Nephron progenitor cell (in vitro differentiated cells): ENCODE measurements at regions not wholly inside any gene's neighbourhood (a gene's known extent, or its start where the extent isn't known, plus 50 kb on each side); places are given as distances from the start of the nearest gene placed in this dataset.
A peak's percentile ranks its signal among the peaks of the same experiment; 100 is the strongest.

ENCODE experiments used
- DNase-seq: peaks from one replicate; pipeline ENCODE4 v3.0.0; 2021
- H3K27ac Mint-ChIP-seq: 2 replicates; pipeline ENCODE4 v1.8.0; 2021; ENCODE audit warnings: mild to moderate bottlenecking, moderate library complexity, mixed read lengths
- H3K27me3 Mint-ChIP-seq: 2 replicates; pipeline ENCODE4 v1.8.0; 2021; ENCODE audit warnings: mild to moderate bottlenecking, low read depth, mixed read lengths; ENCODE audit not compliant: poor library complexity
- H3K36me3 Mint-ChIP-seq: 2 replicates; pipeline ENCODE4 v1.8.0; 2021; ENCODE audit warnings: low read depth, mixed read lengths
- H3K4me1 Mint-ChIP-seq: 2 replicates; pipeline ENCODE4 v1.8.0; 2021; ENCODE audit warnings: mixed read lengths
- H3K4me3 Mint-ChIP-seq: 2 replicates; pipeline ENCODE4 v1.8.0; 2021; ENCODE audit warnings: mild to moderate bottlenecking, moderate library complexity, mixed read lengths
- H3K9me3 Mint-ChIP-seq: 2 replicates; pipeline ENCODE4 v1.8.0; 2021; ENCODE audit warnings: mild to moderate bottlenecking, moderate library complexity, mixed read lengths
- TF ChIP-seq, protein P1 (sequence below): fragments of 200-600 bp; sonication (generic); IDR thresholded peaks from 2 replicates; pipeline ENCODE4 v1.5.0; 2021; ENCODE audit warnings: antibody characterized with exemption

DNA sequence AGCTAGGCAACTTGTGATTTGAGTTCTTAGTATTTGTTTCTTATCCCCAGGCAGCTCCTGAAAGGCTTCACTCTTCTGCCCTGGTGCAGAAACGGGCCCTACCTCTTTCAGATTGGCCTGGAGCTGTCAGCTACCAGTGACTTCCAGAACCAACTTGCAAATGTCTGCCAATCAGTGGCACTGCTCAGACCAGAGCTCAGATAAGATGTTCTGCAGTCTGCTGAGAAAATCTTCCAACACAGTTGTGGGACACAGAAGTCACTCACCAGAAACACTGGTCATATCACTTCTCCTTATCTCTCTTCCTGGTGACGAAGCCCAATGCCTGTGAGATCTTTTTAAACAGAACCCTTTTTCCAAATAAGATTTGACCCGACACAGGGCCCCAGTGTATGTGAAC, 81.9 kb upstream of the DUSP5 start:
- Mint-ChIP-seq H3K4me1 (peaks cover 55% of the 10 kb centered on the region), H3K9me3 (no peaks in the 10 kb centered on the region), H3K36me3 (no peaks in the 10 kb centered on the region), H3K27ac (no peak overlapping the region), H3K27me3 (peaks cover 8% of the 10 kb centered on the region), H3K4me3 (no peak overlapping the region)
- TF ChIP-seq, protein P1, sequence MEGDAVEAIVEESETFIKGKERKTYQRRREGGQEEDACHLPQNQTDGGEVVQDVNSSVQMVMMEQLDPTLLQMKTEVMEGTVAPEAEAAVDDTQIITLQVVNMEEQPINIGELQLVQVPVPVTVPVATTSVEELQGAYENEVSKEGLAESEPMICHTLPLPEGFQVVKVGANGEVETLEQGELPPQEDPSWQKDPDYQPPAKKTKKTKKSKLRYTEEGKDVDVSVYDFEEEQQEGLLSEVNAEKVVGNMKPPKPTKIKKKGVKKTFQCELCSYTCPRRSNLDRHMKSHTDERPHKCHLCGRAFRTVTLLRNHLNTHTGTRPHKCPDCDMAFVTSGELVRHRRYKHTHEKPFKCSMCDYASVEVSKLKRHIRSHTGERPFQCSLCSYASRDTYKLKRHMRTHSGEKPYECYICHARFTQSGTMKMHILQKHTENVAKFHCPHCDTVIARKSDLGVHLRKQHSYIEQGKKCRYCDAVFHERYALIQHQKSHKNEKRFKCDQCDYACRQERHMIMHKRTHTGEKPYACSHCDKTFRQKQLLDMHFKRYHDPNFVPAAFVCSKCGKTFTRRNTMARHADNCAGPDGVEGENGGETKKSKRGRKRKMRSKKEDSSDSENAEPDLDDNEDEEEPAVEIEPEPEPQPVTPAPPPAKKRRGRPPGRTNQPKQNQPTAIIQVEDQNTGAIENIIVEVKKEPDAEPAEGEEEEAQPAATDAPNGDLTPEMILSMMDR = no peak
- DNase-seq = no peak

DNA sequence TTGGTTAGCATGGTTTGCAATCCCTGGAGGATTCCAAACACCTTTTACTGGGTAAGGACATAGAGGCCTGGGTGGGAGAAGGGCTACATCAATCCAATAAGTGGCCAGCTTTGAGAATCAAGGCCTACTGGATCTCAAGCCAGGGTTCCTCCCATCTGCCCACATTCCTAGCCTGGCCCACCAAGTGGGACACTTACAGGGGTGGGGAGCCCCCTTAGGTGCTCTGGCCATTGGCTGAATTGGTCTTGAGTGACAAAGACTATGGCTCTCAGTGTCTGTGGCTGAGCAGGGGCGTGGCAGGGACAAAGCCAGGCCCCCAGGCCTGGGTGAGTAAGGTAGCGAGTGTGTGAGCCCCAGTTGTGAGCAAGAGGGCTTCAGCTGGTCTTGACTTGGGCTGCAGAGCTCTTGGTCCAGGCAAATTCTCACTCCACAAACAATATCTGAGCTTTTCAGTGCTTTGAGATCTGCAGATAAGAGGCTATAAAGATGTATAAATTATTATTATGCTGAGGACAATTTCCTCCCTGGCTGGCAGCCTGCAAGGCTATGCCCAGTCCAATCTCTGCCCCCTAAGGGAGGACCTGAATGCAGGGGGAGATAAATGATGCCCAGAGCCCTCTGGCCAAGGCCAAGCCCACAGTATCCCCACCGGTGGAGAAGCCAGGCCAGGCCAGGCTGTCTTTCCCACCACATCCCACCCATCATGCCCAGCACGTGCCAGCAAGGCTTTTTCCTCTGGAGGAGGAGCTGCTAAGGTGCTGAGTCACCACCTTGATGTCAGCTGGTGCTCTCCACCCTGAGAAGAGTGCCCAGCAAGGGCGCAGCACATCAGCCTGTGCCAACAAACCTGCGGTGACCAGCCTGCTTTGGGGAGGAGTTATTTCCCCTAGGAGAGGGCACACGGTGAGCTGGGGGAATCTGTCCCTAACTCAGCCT, 80.7 kb upstream of the DUSP5 start:
- DNase-seq = no peak
- Mint-ChIP-seq H3K27me3 (peaks cover 8% of the 10 kb centered on the region), H3K4me1 (peaks cover 50% of the 10 kb centered on the region), H3K27ac (no peak overlapping the region), H3K4me3 (no peak overlapping the region), H3K36me3 (no peaks in the 10 kb centered on the region), H3K9me3 (no peaks in the 10 kb centered on the region)
- TF ChIP-seq, protein P1 = no peak

DNA sequence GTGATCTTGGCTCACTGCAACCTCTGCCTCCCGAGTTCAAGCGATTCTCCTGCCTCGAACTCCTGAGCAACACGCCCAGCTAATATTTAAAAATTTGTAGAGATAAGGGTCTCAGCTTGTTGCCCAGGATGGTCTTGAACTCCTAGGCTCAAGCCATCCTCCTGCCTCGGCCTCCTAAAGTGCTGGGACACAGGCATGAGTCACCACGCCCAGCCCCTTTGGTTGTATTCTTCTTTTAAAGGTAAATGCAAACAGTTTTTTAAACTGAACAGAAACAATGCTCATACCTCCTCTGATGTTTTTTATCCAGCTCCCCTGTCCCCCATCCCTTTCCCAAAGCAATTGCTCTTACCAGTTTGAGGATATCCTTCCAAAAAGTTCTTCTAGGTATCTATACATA, 79.5 kb upstream of the DUSP5 start:
- no peak overlapping the region for H3K27ac Mint-ChIP-seq
- TF ChIP-seq, protein P1 = no peak

DNA sequence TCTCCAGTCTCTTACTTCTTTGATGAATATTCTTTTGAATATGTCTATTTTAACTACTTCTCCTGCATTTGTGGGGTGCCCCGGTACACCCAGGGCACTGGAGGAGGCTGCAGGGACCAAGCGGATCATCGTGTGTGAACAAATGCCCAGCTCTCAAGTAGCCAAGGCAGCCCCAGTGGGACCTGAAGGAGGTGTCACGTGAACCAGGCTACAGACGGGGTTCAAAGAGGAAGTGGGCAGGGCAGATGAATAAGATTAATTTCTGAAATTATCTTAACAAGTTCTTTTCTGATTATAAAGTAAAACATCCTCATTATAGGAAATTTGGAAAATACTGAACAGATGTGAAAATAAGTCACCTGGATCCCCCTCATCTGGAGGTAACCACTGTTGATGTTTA, 78.4 kb upstream of the DUSP5 start:
- H3K27ac Mint-ChIP-seq = peak overlapping the region; percentile 73
- TF ChIP-seq, protein P1 = no peak
- no peaks in the 10 kb centered on the region for H3K9me3 Mint-ChIP-seq
- DNase-seq = no peak
- H3K4me3 Mint-ChIP-seq = no peak overlapping the region
- H3K4me1 Mint-ChIP-seq = peaks cover 36% of the 10 kb centered on the region
- H3K36me3 Mint-ChIP-seq = no peaks in the 10 kb centered on the region
- peaks cover 8% of the 10 kb centered on the region for H3K27me3 Mint-ChIP-seq

More for the DNA sequence above, 79.5 kb upstream of the DUSP5 start:
- Mint-ChIP-seq H3K4me3 (no peak overlapping the region), H3K4me1 (peaks cover 39% of the 10 kb centered on the region), H3K9me3 (no peaks in the 10 kb centered on the region), H3K36me3 (no peaks in the 10 kb centered on the region), H3K27me3 (peaks cover 8% of the 10 kb centered on the region)
- DNase-seq = no peak

DNA sequence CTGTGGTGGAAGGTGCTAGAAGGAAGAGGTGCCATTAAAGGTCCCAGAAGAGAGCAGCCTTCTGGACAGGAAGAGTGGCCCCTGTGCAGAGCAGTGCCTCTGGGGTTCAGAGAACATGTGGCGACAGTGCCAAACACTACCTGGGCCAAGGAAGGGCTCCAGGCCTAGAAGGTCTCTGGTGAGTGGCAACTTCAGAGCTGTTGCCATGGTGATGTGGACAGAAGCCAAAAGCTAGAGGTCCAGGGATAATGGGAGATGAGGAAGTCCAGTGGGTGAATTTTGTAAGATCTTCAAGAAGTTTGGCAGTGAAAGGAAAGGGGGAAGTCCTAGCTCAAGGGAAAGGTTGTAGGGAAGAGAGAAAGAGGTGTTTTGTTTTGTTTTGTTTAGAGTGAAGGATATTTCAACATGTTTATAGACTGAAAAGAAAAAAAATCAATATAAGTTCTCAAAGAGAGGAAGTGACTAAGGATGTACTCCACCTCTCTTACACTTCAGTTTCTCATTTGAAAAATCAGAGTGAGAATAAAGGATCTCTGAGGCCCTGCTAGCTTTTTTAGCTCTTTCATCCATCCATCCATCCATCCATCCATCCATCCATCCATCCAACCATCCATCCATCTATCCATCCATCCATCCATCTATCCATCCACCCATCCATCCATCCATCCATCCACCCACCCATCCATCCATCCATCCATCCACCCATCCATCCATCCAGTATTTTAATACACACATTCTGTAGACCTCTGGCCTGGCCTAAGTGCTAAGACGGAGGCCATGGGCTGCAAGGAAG, 77.1 kb upstream of the DUSP5 start:
- TF ChIP-seq, protein P1 = no peak
- no peak for DNase-seq
- Mint-ChIP-seq H3K9me3 (no peaks in the 10 kb centered on the region), H3K27me3 (peaks cover 3% of the 10 kb centered on the region), H3K4me3 (no peak overlapping the region), H3K27ac (peak overlapping the region; percentile 24), H3K4me1 (peaks cover 31% of the 10 kb centered on the region), H3K36me3 (no peaks in the 10 kb centered on the region)
